GM03348 (cell line): ENCODE measurements at regions not wholly inside any gene's neighbourhood (a gene's known extent, or its start where the extent isn't known, plus 50 kb on each side); places are given as distances from the start of the nearest gene placed in this dataset.
"Not testable (repeated sequence)": the region's sequence is repeated elsewhere in the genome, so short reads cannot be mapped to it uniquely, and the experiment has no call there.

Experiments used
- DNase-seq: peaks from one replicate; pipeline ENCODE4 v3.0.0; 2012; ENCODE audit warnings: low spot score

DNA sequence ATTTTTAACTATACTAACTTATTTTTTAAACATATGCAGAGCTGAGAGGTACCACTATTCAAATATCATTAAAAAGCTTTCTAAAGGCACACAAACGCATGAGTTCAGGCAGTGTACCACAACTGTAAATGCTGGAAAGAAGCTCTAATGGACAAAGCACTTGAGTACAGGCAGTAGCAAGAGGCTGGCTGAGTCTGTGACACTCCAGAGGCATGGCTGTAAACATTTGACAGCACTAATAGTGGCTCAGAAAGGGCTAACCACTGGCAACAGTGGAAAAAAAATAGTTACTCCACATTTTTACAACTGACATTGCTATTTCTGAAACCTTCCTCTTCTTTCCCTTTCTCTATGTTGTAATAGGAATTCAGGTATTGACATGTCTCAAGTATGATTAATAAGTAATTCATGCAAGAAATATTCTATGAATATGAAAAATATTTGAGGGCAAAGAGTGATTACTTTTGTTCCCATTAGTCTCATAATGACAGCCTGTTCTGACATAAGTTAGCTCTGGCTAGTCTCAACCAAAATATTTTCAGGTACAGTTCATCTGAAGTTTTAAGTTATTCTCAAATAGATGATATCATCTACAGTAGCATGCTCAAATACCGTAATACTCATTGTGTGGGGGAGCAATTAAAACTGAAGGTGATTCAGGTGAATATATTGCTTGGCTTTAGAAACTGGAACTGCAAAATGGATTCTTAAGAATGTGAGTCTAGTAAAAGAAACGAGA is 324.0 kb upstream of the POT1 start:
- DNase-seq: no peak

DNA sequence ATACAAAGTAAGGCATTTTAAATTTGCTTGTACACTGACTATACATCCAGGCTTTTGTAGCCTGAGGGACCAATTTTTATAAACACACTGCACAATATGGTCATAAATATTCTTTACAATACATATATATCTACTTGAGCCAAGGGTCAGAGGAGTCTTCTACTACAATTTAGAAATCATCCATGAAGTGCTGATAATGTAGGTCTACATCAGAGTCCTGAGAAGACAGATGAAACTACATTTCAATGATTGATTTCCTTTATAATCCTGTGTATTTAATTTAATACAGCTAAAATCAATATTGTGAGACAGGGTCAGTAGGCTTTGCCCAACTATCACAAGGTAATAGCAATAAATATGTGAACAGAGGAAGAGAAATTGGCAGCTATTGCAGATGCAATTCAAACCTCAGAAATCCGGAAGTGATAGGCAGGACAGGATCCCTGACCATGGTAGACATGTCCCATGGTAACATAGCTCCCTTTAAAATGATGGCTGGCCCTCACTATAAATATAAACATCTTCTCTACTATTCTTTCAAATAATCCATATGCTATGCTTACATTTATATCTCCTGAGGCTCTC is 318.0 kb upstream of the POT1 start:
- DNase-seq: no peak

DNA sequence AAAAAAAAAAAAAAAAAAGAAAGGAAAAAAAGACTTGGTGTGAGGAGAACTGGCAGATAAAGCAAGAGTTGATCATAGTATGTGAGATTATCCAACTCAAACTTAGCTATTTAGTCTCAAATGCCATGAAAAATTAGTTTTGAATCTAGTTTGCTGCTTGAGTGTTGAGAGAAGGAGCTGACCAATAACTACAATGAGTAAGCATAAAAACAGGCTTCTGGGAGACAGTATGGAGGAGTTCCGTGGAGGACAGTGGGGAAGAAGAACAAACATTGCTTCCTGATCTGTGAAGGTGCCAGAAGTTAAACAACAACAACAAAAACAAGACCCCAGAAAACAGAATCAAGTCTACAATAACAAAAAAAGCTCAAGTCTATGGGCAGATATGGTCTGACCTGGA is 317.1 kb upstream of the POT1 start:
- no peak for DNase-seq

DNA sequence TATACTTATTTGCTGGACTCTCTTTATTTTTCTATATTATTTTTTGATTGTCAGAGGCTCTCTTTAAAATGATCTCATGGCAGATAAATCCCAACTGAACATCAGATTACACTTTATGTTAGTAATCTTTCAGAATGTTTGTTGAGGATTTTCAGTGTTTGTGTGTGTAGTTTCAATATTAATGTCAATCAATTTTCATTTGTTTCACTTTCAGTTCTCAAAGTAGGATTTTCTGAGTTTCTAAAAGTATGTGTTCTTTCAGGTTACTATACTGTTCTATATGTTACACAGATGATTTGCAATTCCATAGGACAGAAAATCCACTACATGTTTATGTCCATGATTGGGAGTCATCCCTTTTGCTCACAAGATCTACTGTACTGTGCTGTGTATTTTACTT is 311.9 kb upstream of the POT1 start:
- no peak for DNase-seq

DNA sequence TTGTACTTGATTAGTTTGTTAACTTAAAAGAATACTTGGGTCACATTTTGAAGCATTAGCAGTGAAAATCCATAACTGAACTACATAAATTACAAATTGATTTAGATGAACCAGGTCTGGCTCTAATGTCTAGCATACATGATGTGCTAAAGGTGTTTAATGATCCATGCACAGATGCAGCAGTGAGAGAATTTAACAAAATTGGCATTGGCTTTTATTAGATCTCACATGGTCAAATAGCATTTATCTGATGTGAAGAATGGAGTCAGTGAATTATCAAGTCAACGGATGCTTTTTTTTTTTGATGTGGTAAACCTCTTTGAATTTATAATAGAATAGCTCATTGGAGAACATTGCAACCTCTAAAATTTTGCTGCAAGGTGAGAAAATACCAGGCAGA is 293.0 kb upstream of the POT1 start:
- no peak for DNase-seq

DNA sequence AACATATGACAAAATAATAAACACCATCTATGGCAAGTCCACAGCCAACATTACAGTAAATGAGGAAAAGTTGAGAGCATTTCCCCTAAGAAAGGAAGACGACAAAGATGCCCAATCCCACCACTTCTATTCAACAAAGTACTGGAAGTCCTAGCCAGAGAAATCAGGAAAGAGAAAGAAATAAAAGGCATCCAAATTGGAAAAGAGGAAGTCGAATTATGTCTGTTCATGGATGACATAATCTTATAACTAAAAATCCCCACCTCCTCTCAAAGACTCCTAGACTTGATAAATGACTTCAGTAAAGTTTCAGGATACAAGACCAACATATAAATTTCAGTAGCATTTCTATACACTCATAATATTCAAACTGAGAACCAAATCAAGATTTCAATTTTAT is 288.5 kb upstream of the POT1 start:
- no peak for DNase-seq

DNA sequence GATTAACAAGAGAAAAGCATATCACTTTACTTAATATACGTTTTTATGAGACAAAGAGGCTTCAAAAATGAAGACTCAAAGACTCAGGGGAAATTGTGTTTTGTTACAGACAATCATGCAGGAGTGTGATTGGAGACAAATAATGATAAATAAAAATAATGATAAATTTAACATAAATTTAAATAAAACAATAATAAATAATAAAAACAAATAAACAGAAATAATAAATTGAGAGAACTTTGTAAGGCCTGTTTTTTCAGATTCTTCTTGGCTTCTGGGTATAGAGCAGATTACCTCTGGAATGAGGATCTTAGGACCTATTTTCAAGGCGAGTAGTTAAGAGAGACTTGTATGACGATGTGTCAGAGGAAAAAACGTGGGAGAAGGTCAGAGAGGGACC is 271.4 kb upstream of the POT1 start:
- no peak for DNase-seq

DNA sequence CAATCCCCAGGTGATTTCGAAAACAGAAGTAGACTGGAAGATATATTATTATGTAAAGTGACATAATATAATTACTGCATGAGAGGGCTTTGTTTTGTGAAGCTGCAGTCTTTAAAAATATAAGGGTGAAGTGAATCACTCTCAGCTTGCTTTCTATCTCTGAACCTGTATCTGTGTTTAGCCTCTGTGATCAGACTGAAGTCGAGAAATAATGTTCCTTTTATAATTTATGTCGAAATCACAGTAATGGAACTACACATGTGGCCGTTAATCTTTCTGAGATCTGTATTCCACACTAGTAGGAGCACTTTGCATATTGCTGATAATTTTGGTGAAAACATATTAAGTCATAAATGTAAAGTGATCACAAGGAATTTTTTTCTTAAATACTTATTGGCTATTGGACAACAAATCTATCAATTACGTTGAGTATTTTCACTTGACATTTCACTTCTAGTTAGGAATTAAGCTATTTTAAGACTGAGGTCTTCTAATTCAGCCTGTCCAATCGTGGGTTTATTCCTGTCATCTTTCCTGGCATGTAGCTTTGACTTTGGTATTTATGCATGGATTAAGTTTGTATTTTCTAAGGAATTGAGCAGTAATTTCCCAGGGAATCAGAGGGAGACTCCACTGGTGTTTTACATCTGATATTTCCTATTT is 268.2 kb upstream of the POT1 start:
- no peak for DNase-seq

DNA sequence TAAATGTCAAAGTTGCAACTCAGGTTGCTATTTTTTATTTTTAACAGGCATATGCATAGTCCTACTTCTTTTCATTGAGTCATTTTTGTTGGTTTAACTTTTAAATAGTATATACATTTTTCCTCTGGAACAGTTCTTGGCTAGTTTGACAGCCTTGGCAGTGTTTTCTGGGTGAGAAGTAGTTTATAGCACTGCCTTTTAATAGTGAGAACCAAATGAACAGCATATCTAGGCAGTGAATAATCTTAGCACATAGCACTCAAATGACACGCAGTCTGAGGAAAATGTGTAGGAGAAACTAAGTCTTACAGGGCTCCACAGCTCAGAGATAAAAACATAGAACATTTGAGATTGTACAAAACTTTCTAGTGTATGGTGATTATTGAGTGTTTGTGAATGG is 265.5 kb upstream of the POT1 start:
- no peak for DNase-seq

DNA sequence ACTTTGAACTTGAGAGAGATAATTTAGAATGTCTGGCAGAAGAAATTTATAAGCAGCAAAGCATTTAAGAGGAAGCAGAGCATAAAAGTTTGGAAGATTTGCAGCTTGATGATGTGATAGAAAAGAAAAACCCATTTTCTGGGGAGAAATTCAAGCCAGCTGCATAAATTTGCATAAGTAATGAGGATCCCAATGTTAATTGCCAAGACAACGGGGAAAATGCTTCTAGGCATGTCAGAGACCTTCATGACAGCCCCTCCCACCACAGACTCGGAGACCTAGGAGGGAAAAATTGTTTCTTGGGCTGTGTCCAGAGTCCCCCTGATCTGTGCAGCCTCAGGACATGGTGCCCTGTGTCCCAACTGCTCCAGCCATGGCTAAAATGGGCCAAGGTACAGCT is 263.6 kb upstream of the POT1 start:
- no peak for DNase-seq

DNA sequence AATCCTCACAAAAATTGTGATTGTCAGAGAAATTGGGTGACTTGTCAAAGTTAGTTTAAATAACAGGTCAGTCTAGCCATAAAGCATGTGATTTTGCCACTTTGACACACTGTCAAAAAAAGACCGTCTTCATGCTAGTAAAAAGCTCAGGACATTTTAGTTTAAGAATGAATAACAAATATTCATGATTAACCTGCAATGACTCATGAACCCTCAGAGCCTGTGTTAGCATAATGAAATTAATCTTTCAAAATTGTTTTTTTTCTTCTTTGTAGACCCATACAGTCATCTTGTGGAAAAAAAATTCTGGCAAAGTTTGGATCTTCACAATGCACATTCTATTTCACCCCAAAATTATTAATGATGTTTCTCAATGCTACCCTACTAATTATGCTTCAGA is 255.2 kb upstream of the POT1 start:
- DNase-seq: no peak

DNA sequence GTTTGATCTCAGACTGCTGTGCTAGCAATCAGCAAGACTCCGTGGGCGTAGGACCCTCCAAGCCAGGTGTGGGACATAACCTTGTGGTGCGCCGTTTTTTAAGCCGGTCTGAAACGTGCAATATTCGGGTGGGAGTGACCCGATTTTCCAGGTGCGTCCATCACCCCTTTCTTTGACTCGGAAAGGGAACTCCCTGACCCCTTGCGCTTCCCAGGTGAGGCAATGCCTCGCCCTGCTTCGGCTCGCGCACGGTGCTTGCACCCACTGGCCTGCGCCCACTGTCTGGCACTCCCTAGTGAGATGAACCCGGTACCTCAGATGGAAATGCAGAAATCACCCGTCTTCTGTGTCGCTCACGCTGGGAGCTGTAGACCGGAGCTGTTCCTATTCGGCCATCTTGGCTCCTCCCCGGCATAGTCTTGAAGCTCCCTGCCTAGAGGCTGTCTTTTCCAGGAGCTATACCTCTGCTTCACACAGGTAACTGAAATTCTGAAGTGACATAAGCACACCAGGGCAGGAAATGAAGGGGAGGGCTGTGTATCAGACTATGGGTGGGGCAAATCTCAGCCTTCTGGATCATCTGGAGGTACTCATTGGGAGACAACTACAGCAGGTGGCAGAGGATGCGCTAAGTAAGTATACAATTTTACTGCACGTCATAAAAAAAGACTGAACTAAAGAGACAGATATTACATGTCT is 252.1 kb upstream of the POT1 start:
- not testable (repeated sequence) for DNase-seq

DNA sequence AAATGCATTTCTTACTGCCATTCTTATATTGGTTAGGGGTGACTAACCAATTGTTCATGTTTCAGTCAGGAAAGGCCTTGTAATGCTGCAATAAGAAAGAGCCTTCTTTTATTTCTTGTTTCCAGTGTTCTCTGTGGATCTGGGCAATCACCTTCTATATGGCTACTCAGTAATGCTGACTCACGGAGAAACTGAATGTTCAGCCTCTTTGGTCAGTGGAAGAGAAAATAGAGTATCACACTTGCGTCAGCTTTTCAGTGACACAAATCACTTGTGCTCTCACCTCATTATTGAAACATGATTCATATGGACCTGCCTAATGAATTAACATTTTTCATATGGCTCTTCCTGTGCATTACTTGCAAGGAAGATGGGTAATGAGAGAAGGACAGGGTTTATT is 243.9 kb upstream of the POT1 start:
- no peak for DNase-seq

DNA sequence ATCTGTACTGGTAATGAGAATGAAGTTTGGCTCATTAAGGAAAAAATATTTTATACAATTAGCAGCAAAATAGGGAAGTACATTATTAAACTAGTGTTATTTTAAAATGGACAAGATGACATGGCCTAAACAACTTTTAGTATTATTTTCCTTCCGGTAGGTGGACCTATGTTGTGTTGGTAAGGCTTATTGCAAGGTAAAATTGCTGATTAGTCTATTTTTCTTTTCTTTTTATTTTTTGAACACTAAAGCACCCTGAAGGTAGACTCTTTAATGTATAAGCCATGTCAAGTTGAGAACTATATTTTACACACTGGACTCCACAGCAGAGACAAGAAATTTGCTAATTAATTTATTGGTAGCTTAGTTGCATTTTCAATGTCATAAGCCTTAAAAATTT is 239.5 kb upstream of the POT1 start:
- DNase-seq: no peak

DNA sequence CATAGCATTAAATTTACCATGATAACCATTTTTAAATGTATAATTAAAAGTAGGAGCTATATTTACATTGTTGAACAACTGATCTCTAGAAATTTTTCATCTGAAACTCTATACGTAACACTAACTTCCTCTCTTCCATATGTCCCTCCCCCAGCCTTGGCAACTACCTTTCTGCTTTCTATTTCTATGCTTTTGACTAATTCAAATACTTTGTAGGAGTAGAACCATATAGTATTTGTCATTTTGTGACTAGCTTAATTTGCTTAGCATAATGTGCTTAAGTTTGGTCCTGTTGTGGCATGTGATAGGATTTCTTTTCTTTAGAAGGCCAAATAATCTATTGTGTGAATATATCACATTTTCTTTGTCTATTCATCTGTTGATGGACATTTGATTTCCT is 225.3 kb upstream of the POT1 start:
- no peak for DNase-seq

DNA sequence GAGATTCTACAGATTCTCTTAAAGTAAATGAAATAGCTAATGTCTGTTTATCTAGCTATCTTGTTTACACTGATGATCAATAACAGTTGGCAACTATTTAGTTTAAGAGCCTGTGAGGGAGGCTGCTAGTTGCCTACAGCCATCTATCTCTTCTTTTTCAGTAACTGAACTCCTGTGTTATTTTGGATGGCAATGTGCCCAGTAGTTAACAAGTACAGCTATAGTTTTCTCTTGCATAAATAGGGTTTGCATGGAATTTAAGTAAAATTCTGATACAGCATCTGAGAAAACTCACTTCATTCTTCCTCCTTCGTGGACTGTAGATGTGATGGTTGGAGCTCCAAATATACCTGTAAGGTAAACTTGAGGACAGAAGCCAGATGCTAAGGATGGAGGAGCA is 219.5 kb upstream of the POT1 start:
- no peak for DNase-seq

DNA sequence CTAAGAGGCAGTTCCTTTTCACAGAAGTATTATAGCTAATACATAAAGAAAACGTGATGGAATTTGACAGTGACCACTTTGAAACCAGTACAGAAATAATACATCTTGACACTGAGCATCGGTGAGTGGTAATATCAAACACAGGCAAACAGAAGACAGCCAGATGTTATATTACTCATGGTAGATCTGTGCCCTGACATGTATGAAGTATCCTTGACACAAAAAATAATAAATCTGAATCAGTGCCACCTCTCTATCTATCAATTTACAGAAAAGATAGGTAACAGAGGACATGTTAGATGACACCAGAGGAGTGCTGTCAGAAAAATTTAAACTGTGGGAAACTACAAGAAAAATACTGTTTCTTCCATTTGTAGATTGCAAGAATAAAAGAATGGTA is 217.4 kb upstream of the POT1 start:
- no peak for DNase-seq

DNA sequence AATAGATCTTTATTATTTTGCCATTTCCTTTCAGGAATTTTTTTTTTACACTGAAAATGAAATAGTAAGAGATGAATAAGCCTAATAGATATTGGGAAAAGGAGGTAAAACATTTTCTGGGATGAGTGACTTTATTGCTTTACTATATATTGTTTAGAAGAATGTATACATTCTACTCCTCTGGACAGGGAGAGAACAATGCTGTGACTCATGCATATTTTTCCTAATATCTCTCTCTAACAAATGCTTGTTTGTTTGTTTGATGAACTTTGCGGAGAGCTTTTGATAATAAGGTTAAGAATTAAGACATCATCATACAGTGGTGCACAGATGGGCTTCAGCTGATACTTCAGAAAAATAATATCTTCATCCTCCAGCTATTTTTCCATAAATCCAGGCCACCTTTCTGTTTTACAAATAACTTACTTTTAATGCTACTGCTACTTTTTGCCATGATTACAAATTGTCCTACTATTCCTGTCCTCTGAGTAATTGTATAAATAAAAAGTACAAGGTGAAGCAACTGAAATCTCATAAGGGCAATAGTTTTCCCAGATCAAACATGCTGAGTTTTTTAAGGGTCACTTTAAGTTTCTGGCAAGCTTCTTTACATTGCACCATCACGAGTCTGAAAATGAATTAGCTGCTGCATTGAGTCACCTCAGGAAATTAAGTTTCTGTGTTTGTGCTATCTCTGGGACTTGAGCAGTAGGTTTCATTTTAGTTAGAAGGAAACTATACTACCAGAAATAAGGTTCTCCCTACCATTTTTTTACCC is 207.3 kb upstream of the POT1 start:
- no peak for DNase-seq

DNA sequence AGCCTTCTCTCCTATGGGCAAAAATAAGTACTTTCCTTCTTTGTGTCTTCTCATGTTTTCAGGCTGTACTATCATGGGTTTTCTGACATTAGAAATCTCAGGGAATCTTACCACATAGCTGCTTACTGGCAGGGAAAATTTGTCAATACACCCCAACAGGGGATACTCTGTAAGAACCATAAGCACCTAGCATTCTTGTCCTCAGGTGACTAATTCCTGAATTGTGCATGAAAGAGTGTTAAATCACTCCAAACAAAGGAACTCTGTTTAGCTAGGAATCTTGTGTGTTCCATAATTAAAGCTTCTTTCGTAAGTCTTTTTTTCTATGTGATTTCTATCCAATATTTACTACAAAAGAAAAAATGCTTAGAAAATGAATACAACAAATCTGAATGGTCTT is 206.7 kb upstream of the POT1 start:
- no peak for DNase-seq

DNA sequence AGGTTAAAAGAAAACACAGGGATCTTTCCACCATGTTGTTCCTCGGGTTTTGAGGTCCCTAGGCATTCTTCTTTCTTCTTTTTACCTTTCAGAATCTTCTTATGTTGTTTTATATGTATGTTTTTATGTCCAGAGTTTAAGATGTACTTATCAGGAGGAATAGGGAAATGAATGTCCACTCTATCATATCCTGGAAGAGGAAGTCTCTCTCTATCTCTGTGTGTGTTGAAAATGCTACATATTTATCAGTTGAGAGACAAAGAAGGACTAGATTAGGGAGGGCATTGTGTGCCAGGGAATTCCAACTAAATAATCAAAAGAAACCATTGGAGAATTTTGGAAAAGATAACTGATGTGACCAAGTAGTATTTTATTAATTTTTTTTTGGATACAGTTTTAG is 200.5 kb upstream of the POT1 start:
- no peak for DNase-seq

DNA sequence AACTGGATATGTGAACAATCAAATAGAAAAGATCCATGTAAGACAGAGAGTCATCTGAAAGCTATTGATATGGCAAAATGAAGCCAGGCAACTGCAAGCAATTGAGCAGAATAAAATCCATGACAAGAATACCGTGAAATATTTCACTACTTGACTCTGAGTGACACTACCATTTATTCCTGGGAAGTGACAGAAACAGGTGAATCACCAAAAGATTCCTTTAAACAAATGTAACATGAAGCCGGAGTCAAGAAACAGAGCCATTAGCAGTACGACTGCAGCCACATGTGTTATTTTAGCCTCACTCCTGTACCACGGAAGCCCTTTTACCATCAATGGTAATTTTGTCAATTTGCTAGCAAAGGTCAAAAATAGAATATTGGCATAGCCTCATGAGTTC is 197.7 kb upstream of the POT1 start:
- no peak for DNase-seq

DNA sequence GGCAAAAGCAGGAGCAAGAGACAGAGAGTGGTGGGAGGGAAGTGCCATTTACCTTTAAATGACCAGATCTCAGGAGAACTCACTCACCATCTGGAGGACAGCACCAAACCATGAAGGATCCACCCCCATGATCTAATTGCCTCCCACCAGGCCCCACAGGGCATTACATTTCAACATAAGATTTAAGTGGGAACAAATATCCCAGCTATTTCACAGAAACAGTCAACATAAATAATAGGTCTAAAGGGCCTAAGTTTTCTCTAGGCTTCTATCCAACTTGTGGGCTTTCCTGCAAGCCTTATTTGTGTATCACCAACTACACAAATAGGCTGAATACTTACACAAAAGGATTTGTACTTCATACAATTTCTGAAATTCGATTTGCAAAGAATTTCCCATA is 196.8 kb upstream of the POT1 start:
- DNase-seq: no peak
